ENCODE measurements at regions not wholly inside any gene's neighbourhood (a gene's known extent, or its start where the extent isn't known, plus 50 kb on each side); places are given as distances from the start of the nearest gene placed in this dataset.
A peak's percentile ranks its signal among the peaks of the same experiment; 100 is the strongest.

GRCh38 chr2:8259106-8259840 is 422.6 kb upstream of the ID2 start:
- no peak for DNase-seq (ENCODE audit: low read depth)

DNA sequence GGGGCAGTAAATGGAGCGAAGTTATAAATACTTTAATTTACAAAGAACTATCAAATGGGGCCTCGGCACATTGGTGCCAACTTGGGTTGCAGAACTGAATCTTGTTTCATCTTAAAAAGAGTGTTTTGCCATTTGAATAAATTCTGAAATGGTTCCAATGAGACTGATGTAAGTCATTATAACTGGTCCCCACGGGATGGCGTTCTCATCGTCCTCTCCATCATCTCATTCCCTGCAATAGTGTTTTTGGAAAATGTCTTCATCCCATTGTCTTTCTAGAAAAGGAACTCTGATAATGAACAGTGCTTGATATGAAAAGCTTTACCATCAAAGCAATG is 422.0 kb upstream of the ID2 start:
- no peak for DNase-seq (ENCODE audit: low read depth)

DNA sequence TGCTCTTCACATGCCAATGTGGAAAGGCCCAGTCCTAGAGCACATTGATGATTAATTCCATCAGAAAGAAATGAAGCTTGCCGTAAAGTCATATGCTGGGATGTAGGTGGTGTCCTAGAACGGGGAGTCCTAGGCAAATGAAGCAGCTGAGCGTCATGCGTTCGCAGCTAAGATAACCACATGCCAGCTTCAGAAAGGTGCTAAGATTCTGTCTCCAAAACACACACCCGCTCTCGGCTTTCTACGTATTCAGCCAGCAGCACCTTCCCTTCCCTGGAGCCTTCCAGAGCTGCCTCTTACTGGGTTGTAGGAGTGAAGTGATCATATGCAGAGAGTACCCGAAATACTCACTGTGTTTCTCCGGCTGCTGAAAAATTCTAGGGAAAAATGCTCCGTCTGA is 421.6 kb upstream of the ID2 start:
- no peak for DNase-seq (ENCODE audit: low read depth)

DNA sequence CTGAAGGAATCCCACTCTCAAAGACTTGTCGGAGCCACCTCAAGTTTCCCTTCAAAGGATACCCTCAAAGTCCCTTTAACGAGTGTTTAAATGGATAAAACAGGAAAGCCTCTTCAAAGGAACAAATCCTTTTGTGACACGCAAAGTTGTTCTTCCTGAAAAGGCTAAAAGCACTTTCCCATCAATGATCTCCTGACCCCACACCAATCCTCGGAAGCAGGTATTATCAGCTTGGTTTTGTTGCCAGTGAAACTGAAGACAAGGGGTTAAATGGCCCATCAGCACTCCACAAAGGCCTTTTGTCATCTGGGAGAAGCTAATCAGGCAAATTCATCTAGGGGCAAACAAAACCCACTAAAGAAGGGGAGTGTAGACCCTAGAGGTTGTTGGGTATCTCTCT is 418.0 kb upstream of the ID2 start:
- no peak for DNase-seq (ENCODE audit: low read depth)

- DNase-seq (ENCODE audit: low read depth) = no peak
Measured at GRCh38 chr2:8264981-8265380, 416.9 kb upstream of the ID2 start.

GRCh38 chr2:8265476-8266226 is 416.2 kb upstream of the ID2 start:
- no peak for DNase-seq (ENCODE audit: low read depth)

DNA sequence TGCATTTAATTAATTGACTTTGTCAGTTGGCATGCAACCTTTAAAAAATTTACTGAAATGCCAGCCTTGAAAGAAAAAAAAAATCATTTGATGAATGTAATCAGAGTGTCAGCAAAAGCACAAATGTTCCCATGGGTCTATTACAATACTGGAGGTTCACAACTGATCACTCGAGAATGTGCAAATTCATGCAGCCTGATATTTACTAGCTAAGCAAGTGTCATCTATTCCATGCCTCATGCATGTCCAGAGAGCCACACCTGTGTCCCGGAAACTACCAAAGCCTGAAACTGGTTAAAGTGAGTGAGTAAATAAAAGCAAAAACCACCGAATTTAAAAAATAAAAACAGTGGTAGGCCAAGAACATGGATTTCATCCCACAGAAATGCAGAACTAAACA is 415.3 kb upstream of the ID2 start:
- no peak for DNase-seq (ENCODE audit: low read depth)

DNA sequence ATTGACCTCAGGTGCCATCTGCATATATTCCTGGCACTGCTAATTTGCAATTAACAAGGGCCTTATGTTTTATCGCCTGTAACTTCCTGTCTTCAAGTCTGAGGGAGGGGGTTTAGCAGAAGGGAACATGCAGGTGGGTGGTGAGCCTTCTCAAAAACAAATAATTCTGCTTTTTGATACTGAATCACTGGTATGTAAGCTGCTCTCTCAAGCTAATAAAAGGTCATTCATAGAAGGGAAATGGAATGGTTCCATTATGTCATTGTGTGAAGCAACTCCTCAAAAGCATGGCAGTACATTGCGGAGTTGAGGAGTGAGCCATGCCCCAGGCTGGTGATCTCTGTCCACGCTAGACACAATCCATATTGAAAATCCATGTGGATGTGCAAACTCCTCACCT is 414.8 kb upstream of the ID2 start:
- no peak for DNase-seq (ENCODE audit: low read depth)

DNA sequence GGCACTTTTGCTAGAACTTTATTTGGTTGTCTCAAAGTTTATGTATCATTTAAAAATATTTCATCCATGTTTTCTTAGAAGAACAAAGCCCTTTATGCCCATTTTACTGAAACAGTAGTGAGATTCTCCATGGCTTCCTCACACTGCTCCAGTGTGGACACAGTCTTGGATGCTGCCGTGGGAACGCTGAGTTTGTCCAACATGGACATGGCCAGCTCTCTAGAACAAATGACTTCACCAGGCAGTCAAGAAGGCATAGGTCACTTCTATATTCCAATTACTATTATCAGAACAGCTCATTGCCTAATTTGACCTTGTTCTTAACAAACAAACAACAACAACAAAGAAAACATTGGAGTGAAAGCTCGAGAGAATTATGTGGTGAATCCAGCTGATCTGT is 414.1 kb upstream of the ID2 start:
- no peak for DNase-seq (ENCODE audit: low read depth)

DNA sequence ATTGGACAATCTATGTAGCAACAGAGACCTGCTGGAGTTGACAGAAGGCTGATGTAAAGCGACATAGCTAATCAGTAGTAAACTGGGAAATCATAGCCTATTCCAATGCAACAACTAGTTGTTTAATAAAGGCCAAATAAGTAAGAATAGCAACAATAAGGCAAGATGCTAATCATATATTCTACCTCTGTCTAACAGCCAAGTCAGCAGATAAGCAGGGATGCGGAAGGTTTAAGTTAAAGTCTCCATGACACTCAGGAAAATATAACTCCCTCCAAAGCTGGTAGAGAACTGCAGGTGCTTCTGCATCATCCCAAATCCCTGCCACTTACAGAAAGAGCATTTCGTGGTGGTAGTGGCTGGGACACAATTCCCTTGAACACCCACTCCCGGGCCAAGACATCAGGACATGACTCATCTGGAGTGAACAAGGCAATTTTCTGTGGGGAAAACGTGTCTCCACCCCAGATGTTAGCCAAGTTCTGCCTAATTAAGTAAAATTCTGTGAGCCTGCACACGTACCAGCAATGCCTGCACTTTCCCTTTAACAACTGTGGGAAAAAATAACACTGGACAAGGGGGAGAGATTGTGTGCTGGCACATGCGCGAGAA is 413.6 kb upstream of the ID2 start:
- peak; percentile 18 for DNase-seq (ENCODE audit: low read depth)

- no peak for DNase-seq (ENCODE audit: low read depth)
Measured at GRCh38 chr2:8270699-8271098, 411.2 kb upstream of the ID2 start.

- no peak for DNase-seq (ENCODE audit: low read depth)
Measured at GRCh38 chr2:8271461-8271860, 410.4 kb upstream of the ID2 start.

- no peak for DNase-seq (ENCODE audit: low read depth)
Measured at GRCh38 chr2:8276026-8276425, 405.8 kb upstream of the ID2 start.

GRCh38 chr2:8277921-8278571 is 403.8 kb upstream of the ID2 start:
- no peak for DNase-seq (ENCODE audit: low read depth)

- no peak for DNase-seq (ENCODE audit: low read depth)
Measured at GRCh38 chr2:8278709-8279354, 403.0 kb upstream of the ID2 start.

DNA sequence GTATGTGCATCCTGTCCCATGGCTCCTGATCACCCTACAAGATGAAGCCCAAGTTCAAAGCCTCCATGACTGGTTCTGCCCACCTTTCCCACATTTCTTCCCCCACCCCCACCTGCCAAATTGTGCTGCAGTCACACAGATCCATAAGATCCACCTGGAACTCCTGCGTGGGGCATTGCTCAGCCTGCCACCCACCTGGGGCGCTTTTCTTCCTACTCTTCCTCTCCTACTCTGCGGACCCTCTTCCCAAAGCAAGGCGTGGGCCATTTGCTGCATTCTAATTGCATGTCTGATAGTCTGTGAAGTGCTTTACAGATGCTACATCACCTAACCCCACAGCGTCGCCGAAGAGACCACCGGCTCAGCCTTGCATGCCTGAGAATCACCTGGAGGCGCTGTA is 402.4 kb upstream of the ID2 start:
- no peak for DNase-seq (ENCODE audit: low read depth)

DNA sequence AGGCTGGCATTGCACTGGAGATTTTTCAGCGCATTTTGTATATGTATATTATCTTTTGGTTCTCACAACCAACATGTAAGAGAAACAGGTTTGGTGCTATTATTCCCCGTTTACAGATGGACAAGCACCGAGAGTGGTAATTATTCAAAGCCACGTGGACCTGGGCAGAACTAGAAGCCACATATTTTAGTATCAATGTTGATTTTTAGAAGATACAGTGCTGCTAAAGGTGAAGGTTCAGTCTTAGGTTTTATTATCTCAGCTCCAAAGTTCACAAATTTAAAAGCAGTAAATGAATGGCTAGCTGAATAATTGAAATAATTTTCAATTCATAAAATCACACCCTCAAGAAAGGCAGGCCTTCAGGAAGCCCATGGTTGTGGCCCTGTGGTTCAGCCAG is 400.6 kb upstream of the ID2 start:
- no peak for DNase-seq (ENCODE audit: low read depth)

GRCh38 chr2:8281950-8282857 is 399.7 kb upstream of the ID2 start:
- DNase-seq (ENCODE audit: low read depth) = no peak

DNA sequence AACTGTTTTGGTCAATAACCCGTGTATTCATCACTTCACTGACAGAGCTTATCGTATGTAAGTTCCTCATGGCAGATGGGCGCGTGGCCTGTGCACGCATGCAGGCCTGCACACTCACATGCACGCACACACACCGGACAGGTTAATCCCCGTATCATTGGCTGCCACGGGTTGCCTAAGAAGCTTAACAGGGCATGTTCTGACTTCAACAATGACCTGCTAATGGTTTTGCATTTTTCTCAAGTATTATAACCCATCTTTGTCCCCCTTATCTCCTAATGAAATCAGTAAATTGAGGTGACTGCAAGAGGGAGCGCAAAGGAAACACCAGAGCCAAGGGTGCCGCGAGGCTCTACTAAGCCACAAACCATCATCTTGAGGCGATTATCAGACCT is 399.0 kb upstream of the ID2 start:
- DNase-seq (ENCODE audit: low read depth) = no peak

- DNase-seq (ENCODE audit: low read depth) = peak; percentile 13
Measured at GRCh38 chr2:8285081-8285480, 396.8 kb upstream of the ID2 start.

GRCh38 chr2:8285898-8286297 is 396.0 kb upstream of the ID2 start:
- no peak for DNase-seq (ENCODE audit: low read depth)

Measured in HT1080 (cell line).